Fibroblast of upper back skin (primary cell): ENCODE measurements at regions not wholly inside any gene's neighbourhood (a gene's known extent, or its start where the extent isn't known, plus 50 kb on each side); places are given as distances from the start of the nearest gene placed in this dataset.
A peak's percentile ranks its signal among the peaks of the same experiment; 100 is the strongest.
"Not testable (repeated sequence)": the region's sequence is repeated elsewhere in the genome, so short reads cannot be mapped to it uniquely, and the experiment has no call there.

Experiments
- DNase-seq: peaks from one replicate; pipeline ENCODE4 v3.0.0-alpha.2; 2013

DNA sequence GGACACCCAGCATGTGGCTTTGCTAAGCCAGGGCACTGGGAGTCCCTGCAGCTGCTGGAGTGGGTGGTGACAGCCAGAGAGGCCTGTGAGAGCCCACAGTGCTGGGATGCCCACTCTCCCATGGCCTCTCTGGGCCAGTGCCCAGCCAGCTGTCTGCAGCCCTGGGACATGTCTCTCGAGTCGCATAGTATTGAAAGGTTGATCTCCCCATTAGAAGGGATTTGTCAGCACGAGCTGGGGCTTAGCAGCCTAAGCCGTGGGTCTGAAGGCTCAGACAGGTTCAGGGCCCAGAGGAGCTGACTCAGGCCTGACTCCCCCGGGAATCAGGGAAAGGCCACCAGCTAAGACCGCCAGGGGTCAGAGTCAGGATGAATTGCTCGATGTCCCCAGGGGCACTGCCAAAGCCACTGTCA lies 53.5 kb downstream of the FOXD2 start:
- no peak for DNase-seq

DNA sequence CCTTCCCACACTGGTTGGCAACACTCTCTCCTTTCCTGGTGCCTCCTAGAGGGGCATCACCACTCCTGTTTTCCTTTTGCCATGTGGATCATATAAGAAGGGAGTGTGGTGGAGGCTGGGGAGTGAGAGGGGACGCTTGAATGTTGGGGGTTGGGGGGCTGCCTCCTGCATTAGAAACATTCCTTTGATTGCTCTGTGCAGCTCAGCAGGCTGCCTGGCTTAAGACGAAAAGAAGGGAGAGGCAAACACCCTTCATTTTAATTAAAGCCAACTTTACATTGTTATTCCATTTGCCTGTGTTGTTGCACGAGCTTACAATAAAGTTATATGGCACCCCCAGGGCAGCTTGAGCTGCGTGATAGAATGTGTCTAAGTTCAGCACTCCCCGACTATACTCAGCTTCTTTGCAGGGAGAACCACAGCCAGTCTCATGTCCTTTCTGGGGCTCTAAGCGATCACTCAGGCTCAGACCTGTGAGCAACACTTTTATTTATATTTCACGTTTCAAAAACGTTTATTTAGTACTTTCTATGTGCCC lies 57.4 kb downstream of the FOXD2 start:
- no peak for DNase-seq

DNA sequence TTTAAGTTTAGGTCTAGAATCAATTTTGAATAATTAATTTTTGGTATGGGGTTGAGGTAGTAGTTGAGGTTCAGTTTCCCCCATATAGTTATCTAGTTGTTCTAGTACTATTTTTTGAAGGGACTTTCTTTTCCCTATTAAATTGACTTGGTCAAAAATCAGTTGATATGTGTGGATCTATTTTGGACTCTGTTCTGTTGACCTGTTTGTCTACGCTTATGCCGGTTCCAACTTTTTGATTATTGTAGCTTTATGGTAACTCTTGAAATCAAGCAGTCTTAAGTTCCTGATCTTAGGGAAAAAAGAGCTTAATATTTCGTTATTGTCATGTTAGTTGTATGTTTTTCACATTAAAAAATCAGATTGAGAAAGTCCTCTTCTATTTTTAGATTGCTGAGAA lies 60.7 kb downstream of the FOXD2 start:
- no peak for DNase-seq

DNA sequence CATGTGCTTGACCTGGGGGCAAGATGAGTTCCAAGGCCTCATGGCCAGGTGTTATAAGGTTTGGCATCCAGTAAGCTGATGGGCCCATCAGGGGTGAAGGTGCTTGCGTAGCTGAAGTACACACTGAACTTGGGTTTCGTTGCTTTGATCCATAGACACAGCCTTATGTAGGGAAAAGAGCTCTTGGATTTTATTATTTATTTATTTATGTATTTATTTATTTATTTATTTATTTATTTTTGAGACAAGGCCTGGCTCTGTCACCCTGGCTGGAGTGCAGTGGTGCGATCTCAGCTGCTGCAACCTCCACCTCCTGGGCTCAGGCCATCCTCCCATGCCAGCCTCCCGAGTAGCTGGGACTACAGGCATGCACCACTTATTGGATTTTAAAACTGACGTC lies 63.2 kb downstream of the FOXD2 start:
- no peak for DNase-seq

DNA sequence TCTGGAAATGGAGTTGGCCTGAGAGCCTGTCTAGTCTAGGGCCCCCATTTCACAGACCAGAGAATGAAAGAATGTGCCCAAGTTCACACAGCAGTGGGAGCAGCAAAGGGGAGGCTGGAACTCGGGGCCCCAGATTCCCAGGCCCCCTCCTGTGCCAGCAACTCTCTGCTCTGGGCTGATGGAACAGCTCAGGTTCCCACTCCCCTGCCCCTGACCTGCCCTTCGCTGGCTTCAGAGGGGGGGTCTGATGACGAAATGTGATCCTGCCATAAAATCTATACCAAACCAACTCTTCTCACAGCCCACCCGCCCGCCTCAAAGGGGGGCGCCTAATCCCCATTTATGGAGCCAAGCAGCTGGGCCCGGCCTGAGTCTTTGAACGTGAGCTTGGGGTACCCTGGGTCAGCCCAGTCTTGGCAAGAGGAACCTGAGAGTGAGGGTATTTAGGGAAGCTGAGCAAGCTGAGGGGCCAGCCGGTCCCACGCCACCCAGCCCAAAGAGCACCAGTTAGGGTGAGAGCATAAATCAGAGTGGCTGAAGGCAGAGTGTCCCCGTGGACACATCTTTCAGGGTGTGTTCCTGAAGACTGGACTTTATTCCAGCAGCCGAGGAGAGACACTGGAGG lies 65.0 kb downstream of the FOXD2 start:
- DNase-seq, result no peak

DNA sequence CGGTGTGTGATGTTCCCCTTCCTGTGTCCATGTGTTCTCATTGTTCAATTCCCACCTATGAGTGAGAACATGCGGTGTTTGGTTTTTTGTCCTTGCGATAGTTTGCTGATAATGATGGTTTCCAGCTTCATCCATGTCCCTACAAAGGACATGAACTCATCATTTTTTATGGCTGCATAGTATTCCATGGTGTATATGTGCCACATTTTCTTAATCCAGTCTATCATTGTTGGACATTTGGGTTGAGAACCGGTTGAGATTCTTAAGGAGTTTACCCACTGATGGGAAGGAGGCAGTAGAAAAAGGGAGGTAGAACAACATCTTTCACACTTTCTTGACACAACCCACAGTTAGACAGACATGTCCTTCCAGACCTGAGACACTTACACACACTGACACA lies 67.0 kb downstream of the FOXD2 start:
- DNase-seq, result not testable (repeated sequence)

DNA sequence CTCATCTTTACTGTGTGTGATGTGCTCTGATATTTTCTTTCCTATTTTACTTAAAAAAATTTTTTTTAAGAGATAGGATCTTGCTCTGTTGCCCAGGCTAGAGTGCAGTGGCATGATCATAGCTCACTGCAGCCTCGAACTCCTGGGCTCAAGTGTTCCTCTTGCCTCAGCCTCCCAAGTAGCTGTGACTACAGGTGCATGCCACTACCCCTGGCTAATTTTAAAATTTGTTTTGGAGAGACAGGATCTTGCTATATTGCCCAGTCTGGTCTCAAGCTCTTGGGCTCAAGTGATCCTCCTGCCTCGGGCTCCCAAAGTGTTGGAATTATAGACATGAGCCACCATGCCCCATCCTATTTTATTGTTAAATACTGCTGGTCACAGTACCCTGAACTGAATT lies 67.4 kb downstream of the FOXD2 start:
- DNase-seq, result no peak

DNA sequence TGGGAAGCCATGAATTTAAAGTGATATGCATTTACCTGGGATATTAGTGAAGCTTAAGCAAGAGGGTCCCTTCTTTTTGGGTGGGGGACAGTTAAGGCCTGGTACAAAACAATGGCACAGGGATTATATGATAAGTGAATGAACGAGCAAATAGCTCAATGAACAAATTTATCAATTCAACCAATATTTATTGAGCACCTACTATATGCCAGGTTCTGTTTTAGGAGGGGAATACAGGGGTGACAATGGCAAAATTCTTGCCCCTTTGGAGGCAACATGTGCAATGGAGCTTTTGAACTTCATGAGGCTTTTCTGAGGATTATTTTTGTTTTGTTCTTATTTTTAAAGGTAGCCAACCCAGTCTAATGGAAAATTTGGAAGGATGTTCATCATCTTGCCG lies 68.2 kb downstream of the FOXD2 start:
- no peak for DNase-seq

DNA sequence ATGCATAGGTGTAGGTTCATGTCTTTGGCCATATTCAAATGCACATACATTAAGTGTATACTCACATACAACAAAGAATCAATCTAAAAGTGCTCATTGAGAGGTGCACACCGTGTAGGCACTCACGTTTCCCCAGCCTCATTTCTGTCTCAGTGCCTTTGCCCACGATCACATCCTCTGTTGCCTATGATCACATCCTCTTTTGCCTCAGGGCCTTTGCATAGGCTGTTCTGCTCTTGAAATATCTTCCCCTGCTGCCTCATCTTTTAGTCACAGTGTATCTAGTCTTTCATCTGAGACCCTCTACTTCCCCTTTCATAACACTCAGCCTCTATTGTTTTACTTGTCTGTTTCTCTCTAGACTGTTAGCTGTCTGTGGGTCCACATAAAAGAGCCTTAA lies 69.3 kb downstream of the FOXD2 start:
- no peak for DNase-seq

DNA sequence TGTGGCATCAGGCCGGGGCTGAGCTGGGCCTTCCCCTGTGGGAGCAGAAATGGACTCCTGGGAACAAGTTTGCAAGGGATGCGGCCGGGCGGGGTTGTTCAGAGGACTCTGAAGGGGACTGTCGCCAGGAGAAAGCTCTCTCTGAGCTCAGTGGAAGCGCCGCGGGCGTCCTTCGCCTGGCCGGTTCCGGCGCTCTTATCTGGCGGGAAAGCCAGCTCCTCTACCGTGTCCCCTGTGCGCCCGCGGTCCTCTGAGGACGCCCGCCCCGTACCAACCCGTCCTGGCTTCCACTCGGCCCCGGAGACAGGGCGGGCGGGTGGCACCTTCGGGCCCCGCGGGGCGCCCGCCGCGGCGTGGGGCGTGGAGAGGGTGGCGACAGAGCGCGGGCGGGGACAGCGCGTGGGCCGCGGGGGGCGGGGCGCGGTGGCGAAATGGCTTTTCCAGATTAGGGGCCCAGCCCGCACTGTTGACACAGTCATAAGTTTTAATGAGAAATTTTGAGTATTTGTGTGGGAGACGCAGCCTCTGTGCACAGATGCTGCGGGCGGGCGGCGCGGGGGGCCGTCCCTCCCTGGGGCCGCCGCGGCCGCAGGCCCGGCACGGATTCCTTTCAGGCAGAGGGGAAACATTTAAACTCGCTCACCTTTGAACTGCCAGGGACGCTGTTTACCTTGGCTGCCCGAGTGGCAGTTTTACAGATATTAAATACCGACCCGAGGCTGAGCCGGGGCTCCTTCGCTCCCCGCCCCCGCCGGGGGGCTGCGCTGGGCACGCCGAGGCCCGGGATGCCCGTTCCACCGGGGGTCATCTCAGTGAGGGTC lies 70.2 kb downstream of the FOXD2 start:
- DNase-seq, result no peak

DNA sequence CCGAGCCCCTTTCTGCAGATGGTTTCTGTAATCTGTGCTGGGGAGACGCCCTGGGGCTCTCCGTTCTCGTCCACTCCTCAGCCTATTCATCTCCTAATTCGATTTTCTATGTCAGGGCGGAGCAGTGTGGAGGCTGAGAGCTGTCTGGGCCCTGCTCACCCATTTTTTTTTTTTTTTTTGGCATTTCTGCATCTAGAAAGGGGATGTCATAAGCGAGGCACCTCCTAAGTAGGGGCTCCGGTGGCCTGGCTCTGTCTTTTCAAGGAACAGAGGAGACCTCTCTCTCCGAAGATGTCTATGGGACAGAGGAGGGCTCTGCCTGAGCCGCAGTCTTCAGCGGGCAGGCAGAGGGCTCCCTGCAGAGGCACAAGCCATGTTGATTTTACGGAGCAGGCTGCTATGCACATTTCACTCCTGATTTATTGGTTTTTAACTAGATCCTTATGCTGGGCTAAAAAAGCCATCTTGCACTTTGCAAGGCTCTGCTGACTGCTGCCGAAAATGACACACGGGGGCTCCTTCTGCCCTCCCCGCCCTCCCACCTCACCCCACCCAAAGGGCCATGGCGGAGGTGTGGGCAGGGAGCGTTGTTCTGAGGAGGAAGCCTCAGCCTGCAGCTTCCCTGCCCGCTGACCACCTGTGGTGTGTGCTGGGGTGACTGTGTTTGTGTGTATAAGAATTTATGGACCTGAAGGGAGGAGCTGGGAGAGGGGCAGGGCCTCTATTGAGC lies 71.0 kb downstream of the FOXD2 start:
- DNase-seq, result peak; percentile 45

DNA sequence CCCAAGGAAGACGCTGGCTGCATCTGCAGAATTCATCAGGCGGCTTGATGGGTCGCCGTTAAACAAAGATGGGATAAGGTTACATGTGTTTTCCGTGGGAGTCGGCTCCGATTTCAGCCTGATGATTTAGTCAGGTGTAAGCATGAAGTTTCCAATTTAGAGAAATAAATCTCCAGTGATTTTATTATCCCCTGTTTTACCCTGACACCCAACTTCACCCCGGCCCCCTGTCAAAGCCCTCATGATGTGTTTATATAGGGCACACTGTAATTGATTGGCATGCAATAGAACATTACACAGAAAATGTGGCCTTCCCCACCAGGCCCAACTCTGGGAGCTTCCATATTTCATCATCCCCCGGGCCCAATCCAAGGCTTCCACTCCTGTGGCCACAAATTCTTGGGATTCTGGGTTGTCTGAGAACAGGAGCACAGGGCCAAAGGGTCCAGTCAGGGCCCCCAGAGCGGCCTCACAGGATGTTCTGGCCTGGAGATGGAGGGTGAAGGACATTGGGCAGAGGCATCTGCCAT lies 72.5 kb downstream of the FOXD2 start:
- DNase-seq, result no peak

DNA sequence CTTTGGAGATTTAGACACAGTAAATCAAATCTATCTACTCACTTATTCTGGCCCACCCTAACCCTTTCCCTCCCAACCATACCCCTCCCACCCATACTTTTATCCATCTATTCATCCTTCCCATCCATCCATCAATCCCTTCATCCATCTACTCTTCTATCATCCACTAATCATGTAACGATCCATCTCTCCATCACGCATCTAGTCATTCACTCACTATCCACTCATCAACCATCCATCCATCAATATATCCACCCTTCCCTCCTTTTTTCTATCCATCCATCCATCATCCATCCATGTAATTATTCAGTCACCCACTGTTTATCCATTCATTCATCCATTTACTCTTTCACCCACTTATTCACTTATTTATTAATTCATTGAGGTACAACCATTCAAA lies 74.0 kb downstream of the FOXD2 start:
- no peak for DNase-seq

DNA sequence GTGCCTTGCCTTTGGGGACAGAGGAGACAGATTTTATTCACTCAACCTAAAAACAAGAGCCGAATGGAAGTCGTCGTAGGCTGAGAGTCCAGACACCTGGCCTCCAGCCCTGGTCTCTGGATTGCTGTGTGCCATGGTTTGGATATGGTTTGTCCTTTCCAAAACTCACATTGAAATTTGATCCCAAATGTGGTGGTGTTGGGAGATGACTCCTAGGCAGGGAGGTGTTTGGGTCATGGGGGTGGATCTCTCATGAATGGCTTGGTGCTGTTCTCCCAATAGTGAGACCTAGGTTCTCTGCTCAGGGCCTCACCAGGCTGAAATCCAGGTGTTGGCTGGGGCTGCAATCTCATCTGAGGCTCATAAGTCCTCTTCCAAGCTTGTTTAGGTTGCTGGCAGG lies 75.5 kb downstream of the FOXD2 start:
- no peak for DNase-seq

DNA sequence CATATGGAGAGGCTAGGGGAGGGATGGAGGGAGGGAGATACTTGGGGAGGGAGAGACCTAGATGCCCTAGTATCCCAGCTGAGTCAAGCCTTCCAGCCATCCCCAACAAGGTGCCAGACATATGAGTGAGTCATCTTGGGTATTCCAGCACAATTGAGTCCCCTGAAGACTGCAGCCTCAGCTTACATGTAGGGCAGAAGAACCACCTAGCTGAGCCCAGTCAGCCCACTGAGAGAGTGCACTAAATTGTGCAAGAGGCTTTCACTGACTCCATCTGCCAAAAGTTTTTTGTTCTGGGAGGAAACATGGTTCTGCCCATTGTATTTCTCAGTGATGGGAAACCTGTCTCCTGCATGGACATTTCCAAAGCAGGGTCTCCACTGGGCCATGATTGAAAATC lies 76.4 kb downstream of the FOXD2 start:
- no peak for DNase-seq

DNA sequence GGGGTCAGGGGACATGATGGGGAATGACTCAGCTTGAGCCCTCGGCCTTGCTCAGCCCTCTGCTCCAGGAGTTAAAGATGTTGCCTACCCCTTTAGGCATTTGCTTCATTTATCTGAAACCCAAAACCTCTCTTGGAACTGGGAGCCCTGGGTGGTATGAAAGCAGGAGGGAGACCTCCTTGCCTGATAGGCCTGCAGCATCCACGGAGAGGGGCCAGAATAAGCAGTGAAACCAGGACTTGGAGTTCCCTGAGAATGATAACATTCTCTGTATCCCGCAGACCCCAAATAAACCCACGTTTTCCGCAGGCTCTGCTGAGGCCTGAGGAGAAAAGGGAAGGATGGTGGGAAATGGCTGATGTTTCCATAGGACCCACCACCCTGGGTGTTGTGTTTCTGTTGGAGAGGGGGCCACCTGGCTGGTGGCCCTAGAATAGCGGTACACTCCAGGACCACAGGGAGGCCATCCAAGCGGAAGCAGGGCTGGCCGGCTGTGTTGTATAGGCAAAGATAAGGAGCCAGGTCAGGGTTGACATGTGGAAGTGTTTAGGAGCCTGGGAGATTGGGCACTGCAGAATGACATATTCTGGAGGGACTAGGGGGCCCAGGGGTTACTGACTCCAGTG lies 77.4 kb downstream of the FOXD2 start:
- no peak for DNase-seq

DNA sequence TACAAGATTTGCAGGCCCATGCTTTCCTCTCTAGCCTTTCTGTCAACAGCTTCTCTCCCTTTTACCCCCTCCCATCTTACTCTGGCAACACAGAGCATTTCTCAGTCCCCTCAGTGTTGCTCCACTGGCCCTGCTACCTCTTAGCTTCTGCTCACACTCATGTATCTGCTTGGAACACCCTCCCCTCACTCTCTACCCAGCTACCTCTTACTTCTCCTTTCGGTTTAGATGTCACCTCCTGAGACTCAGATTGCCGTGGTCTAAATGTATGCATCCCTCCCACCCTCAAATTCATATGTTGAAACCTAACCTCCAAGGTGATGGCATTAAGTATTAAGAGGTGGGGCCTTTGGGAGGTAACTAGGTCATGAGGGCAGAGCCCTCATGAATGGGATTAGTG lies 80.1 kb downstream of the FOXD2 start:
- DNase-seq, result no peak

DNA sequence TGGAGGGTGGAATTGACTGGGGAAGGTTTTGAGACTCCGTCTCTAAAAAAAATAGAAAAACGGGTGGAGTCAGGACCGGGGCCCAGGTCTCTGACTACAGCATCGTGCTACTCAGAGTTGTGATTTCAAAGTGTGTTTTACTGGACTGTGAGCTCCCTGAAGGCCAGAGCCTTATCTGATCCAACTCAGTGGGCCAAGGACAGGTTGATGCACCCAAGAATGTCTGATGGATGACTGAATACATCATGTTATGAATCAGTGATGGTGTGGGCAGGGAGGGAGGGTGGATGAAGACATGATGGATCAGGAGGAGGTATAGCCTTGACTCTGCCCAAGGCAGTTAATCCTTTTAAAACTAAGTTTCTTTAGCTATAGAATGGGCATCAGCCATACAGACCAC lies 81.6 kb downstream of the FOXD2 start:
- no peak for DNase-seq

DNA sequence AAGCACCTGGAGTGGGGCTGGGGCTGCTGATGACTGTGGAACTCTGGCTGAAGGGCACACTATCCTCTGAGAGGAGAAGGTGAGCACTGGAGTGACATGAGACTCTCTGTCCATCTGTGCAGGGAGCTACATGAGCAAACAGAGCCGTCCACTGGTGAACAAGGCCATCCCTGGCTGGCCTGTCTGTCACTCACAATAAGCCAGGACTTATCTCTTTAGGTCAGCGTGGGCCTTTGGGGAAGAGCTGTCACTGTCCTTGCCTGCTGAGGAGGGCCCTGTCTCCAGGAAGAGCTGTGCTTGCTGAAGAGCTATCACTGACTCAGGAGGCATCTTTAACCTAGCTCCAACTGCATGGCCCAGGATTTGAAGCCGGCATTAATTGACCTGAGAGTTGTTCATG lies 82.1 kb downstream of the FOXD2 start:
- no peak for DNase-seq

DNA sequence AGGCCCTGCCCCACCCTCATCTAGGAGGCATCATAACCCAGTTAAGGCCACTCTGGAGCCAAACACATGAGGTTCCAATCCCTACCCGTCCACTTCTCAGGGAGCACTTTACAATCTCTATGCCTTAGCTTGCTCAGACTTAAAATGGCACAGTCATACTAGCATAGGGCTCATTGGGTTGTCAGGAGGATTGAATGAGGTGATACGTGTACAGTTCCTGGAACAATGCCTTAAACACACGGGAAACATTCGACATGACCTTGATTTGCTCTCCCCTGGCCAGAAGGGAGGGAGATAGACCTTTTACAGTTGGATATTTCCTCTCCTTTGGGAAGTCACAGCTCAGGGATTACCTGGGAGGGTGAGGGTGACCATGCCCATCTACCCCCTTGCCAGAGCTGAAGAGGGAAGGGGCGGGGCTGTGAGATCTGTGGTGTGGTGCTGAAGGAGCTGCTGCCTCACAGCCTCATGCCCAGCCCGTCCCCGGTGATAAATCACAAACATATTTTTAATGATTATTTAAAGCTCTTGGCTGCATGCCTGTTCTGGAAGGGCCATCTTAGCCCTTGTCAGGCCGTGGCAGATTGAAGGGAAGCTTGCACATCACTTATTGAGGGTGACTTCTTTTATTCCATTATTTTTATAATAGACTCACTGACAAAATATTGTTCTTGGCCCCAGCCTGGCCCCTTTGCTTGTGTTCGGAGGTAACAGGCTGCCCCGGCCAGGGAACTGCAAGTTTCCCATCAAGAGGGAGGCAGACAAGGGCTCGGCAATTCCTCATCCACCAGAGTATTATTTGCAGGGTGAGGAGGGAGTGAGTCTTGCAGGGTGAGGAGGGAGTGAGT lies 83.4 kb downstream of the FOXD2 start:
- no peak for DNase-seq

DNA sequence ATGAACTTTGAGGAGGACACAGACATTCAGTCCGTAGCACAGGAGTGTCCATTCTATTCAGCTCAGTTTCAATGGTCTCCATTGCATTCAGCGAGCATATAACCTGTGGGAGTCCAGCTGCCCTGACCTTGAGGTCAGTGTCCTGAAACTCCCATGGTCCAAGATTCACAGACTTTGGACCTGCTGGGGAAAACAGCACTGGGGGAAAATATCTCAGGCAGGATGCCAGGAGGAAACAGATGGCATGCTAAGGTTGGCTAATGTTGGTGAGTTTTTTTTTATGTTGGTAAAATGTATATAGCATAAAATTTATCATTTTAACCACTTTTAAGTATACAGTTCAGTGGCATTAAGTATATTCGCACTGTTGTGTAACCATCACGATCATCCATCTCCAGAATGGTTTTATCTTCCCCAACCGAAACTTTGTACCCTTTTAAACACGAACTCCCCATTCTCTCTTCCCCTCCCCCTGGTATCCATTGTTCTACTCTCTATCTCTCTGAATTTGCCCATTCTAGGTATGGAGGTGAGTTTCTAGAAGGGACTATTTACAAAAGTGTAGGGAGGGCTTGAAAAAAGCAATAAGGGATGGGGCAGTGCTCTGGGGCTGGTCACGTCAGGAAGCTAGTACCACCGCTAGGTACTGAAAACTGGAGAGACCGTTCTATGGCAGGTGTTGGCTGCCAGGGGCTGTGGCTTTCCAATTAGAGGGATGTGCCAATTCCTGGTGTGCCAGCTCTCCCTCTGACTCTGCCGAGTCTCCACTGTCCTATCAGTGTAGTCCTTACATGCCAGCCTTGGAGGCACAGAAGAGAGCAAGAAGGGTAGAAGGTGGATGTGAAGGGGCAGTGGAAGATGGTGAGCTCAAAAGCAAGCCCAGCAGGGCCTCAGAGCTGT lies 85.3 kb downstream of the FOXD2 start:
- DNase-seq, result no peak
